Suprapubic skin (tissue), 4 donors: ENCODE measurements at regions not wholly inside any gene's neighbourhood (a gene's known extent, or its start where the extent isn't known, plus 50 kb on each side); places are given as distances from the start of the nearest gene placed in this dataset.

ENCODE experiments used
- CTCF ChIP-seq, 2 donors: fragments of 200-600 bp in 1 of 2; fragments of 450-650 bp in 1 of 2; sonication (generic) in 1 of 2; IDR thresholded peaks; one replicate each; pipeline ENCODE4 v1.5.1; 2016 to 2019; ENCODE audit warnings: antibody characterized with exemption in 2 of 2, mild to moderate bottlenecking in 1 of 2, moderate library complexity in 1 of 2
- EP300 ChIP-seq: sonication (generic); formaldehyde crosslinking; IDR thresholded peaks from one replicate; pipeline ENCODE4 v1.6.1; 2017; ENCODE audit warnings: antibody characterized with exemption
- POLR2A ChIP-seq, 2 donors: fragments of 450-650 bp; IDR thresholded peaks; one replicate each; pipeline ENCODE4 v1.6.1; 2017; ENCODE audit warnings: antibody characterized with exemption in 2 of 2, mild to moderate bottlenecking in 2 of 2, moderate library complexity in 2 of 2
- POLR2AphosphoS5 ChIP-seq, 3 donors: sonication (generic); formaldehyde crosslinking; IDR thresholded peaks; one replicate each; pipeline ENCODE4 v1.6.1; 2017; ENCODE audit warnings: antibody characterized with exemption in 3 of 3

- TF ChIP-seq POLR2A (IDR thresholded peaks at IDR 0.05) (no peak), CTCF (IDR thresholded peaks at IDR 0.05) (no peak), POLR2AphosphoS5 (IDR thresholded peaks at IDR 0.05) (no peak), EP300 (no peak)
Observed at GRCh38 chr7:149682038-149682437, 91.3 kb downstream of the ZNF467 start.
